AG08395 (cell line): ENCODE measurements at regions not wholly inside any gene's neighbourhood (a gene's known extent, or its start where the extent isn't known, plus 50 kb on each side); places are given as distances from the start of the nearest gene placed in this dataset.

Source experiments
- DNase-seq: peaks from one replicate; pipeline ENCODE4 v3.0.0; 2012; ENCODE audit warnings: mixed read lengths, low spot score

DNA sequence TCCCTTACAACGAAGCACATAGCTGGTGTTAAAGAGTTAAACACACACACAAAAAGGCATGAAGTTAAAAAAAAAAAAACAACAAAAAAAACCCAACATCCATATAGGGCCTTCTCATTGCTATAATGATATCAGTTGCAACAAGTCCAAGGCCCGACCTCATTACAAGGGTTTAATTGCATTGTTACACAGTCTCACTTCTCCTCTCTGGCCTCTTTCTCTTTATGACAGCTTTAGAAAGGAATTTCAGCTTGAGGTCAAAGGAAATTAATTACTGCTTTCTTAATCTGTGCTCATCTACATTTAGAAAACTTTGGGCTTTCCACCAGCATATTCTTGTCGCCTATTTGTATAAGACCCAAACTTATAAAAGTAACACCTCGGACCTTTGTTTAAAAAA lies 342.1 kb downstream of the NR2F2 start:
- DNase-seq, result no peak

DNA sequence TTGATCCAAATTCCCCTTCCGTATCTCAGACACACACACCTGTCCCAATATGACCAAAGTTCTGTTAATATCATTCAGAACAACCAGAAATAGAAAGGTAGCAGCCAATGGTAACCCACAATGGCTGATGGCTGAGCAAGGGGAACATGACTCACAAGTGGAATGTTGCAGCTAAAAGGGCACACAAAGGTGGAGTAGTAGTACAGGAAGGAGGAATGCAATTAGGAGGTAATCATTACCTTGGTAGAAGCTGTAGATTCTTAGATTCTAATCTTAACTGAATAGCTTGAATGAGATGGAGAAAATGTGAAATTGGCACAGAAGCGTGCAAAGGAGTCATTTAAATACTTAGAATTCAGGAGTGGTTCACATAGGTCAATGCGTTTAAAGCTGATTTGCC lies 347.9 kb downstream of the NR2F2 start:
- no peak for DNase-seq

DNA sequence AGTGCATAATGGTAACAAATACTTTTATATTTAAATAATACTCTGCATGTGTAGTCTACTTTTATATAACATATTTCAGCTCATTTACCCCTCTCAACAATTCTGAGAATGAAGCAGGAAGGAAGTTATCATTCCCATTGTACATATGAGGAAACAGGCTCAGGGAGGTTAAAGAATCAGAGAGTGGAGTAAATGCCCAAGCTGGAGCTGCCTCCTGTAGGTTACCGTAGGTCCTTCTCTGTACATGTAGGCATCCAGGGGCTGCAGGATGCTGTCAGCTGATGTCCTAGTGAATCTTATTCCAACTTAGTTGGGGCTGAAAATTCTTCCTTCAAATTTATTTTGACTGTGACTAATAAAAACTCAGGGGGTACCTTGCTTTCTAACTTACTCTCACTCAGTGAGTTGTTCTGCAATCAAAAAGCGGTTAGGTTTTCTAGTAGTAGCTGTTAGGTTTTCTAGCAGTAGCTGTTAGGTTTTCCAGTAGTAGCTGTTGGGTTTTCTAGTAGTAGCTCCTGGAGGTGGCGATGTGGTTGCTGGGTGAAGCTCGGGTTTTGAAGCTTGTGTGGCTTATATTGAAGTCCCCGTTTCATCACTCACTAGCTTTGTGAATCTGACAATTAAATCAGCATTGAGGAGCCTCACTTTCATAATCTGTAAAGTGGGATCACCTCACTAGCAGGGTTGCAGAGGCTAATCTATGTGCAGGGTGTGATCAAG lies 357.0 kb downstream of the NR2F2 start:
- DNase-seq, result no peak

DNA sequence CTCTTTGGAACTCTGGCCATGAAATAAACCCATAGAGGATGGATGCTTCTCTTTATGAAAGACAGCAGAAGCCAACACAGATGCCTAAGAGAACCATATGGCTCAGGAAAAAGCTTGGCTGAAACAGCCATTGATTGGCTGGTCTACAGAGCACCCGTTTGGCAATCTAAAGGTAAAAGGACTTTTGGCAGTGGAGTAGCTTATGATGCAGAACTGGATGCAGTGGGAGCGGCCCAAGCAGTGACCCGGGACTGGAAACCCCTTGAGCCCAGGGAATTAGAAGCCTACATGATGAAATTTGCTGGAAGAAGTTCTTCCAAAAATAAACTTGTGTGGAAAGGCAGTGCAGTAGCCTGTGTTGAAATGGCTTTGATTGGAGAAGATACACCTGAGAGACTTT lies 360.2 kb downstream of the NR2F2 start:
- DNase-seq, result no peak

DNA sequence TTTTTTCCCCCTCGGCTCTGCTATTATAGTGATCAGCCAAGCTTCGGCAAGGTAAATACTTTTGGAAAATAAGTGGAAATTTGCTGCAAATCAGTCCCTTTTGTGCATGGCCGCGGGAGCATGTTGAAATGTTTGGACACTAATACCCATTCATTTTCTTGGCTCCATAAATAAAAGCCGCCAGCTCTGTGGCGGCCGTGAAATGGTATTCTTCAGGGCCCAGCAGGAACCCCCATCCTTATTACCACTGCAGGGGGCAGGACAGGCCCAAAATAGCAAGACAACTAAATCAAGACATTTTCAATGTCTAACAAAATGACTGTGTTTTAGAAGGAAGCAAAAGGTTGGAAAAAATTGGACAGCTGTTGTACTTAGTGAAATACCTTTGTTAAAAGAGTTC lies 362.3 kb downstream of the NR2F2 start:
- DNase-seq, result no peak

DNA sequence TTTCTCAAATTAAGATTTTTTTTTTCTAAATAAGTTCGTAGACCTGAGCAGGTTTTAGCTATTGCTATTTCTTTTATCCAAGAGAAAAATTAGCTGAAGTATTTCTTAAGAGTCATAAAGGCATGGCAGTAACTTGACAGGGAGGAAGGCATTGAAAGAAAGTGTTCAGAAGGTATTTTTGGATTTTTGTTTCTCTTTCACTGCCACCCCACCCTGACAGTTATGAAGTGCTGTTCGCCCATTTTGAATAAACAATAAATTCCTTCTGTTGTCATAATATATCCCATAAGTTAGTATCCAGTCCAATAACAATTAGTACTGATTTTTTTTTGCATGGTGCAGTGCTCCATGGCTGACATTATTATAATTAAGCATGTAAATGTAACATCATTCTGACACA lies 363.0 kb downstream of the NR2F2 start:
- DNase-seq, result no peak

DNA sequence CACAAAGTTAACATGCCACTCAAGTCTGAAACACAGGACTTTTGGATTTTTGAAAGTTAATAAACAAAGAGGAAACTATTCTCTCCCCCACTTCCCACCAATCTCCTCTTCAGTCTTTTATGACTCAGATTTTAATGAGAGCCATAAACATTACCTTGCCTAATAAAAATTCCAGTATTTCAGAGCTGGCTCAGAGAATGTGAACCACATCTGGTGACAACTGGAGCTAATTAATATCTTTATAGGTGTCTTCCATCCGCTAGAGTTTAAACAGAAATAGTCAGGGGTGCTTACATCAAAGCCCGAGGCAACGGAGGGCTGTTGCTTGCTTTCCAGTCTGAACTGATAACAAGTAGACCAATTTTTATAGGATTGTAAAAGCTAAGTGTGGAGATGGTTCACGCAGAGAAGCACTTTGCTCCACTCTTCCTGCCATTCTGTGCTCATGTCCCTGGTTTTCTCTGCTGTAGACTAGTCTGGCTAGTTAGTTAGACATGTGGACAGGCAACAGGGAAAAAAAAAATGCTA lies 363.6 kb downstream of the NR2F2 start:
- no peak for DNase-seq

DNA sequence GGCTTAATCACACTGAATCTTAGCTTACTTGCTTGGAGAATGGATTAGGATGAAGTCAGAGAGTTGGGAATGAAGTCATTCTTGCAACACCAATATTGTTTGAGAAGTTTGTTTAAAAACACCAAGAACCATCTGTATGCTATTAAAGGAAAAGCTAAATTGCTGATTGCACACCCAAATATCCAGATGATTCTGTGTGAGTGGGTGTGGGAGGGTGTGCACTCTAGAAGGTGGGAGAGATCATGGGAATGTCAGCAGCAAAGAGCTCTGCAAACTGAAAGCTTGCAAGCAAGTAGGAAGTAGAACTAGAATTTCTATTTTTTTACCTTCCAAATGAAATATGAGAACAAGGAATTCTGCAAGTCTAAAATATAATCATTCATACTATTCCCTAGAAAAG lies 364.9 kb downstream of the NR2F2 start:
- no peak for DNase-seq

DNA sequence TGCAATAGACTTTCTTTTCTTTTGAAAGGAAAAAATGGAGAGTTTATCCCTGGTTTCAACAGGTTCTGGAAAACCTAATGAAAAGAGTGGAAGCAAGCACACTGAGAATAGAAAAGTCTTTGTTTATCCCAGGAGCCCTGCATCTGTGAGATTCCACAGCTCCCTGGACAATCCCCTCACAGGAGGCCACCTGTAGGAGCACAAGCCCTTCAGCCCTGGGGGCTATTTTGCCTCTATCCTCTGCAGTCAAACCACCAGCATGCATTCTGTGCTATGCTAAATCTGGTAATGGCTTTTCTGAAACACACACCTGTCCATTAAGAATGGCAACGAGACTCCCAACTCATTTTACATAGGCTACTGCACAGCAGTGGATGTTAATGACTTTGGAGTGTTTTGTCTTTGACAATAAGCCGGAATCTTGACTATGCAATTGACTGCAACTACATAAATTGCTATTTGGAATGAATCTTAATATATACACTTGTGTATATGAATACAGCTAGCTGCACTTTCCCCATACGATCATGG lies 369.4 kb downstream of the NR2F2 start:
- DNase-seq, result no peak

DNA sequence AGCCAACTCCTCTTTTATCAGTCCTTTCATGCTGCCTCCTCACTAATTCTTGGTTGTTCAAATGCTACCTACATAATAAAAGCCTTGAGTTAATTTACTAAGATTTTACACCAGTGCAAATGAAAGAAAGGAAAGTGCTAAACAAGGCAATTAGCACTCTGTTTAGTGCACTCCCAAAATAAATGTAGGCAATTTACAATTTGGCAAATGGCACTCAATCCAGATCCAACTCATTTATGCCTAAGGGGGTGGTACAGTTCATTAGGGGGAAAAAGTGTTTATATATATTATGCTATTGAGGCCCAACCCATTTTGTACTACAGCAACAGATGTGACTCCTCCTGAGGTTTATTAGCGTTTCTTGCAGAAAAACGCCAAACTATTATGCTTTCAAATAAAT lies 370.1 kb downstream of the NR2F2 start:
- DNase-seq, result no peak

DNA sequence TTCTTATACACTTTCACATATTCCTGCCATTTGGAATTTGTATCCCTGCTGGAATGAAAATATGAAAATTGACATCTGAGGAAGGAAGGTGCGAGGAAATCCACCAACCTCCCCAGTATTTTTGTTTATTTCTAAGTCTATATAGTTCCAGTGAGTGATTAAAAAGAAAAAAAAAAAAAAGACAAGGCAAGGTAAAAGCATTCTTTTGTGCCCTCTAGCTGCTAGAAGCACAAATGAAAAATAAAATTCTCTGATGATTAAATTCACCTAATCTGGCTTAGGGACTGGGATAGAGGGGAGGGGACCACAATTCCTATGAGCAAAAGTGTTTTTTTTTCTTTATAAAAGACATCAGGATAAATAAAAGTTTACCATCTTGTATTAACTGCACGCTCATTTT lies 370.9 kb downstream of the NR2F2 start:
- no peak for DNase-seq

DNA sequence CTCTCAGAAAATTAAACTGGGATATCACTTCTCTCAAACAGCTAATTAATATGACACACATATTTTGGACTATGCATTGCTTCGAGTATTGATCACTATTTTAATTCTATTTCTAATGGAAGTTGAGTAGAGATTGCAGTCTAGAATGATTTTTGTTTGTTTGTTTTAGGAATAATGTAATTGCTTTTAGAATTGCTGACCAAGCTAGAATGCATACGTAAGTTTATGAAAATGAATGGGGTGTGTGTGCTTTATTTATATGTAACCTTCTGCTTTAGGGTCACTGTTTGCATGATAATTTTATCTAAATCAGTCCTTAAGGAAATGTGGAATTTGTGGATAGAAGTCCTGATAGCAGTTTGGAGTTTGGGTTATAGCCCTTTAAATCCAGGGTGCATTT lies 371.4 kb downstream of the NR2F2 start:
- no peak for DNase-seq

DNA sequence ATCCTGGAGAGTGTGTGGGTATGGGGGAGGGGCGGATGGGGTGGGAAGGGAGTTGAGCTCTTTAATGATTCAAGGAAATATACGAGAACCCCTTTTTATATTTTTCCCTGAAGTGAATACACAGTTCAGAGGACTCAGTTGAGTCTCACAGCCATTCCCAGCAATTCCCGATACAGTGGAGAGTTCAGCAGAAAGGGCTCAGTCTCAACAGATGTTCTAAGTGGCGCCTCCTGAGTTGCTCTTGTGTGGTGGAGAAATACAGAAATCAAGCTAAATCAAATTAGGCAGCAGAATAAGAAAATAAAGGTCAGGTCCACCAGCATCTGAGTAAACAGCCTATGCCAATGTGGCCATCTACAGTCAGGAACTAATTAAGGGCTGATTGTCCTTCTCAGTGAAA lies 372.1 kb downstream of the NR2F2 start:
- DNase-seq, result no peak

DNA sequence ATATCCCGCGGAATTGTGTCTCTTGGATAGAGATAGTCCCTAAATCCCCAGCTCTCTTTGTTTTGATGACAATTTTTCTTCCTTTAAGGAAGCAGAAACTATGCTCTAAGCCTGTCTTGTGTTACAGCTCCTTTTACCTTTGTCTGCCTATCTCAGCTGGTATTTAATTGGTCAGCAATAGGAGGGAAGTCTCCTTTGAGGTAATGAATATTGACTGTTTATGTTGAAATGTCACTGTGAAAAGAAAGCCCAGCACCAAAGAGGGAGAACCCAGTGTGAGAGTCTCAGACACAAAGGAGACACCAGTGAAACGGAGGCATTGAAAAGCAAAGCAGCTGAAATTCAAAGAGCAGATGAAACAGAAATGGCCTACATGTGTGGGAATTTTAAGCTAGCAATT lies 372.6 kb downstream of the NR2F2 start:
- no peak for DNase-seq

DNA sequence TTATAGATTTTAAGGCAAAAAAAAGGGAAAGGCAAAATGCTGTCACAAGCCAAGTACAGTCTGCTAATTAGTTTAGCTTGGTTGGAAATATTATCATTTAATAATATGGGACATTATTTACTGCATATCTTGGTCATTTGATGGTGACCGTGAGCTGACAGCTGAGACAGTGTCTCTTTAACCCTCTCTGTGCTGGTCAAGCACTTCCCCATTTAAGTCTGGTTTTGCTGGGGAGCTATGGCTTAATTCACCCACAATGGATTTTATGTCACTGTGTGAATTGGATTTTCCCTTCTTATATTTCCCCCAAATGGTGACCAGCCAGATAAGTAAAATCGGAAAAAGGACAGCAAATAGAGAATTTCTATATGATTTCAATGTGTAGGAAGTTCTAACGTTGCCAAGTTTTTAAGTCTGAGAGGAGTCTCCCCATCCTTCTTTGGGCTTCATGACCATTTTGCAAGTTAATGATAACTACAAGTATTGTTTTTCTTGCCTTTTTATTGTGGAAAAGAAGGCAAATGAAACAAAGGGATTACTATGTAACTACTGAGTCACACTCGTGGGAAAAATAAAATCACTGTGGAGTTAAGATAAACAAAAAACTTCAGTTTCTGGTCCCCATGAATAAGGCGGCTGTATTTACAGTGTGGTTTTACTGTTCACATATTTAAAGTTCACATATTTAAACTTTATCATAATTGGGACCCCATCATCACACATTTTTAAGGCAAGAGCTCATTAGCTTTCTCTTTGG lies 373.5 kb downstream of the NR2F2 start:
- DNase-seq, result no peak

DNA sequence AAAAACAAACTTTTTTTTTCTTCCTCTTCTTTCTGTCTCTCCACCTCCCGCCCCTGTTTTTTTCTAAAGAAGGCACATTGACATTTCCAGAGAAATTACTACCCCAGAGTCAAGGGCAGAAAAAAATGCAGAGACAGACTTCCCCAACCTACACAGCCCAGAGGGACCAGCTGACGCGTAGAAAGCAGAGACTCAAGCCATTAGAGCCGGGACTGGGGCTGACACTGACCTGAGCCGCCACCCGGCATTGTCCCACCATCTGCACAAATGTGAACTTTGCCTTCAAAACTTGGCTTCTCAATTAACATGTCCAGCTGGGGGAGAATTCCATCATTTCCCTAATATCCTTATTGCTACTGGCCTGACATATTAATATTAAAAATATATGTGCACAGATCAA lies 385.6 kb downstream of the NR2F2 start:
- DNase-seq, result no peak

DNA sequence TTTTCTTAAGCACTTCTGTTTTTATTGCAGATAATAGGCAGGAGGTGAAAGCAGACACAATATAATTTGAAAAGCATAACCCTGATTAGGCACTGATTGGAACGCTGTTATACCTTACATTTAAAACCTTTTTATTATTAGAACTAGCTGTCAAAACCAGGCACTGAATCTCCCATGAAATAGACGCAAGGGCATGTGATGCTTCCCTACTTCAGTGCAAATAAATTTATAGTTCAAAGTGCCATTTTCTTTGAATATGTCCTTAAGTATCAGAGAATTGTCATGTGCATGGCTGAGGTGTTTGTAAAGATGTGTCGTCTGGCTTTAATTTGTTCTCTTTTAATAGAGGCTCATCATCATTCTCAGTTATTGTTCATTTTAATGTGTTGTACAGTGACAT lies 386.0 kb downstream of the NR2F2 start:
- DNase-seq, result no peak

DNA sequence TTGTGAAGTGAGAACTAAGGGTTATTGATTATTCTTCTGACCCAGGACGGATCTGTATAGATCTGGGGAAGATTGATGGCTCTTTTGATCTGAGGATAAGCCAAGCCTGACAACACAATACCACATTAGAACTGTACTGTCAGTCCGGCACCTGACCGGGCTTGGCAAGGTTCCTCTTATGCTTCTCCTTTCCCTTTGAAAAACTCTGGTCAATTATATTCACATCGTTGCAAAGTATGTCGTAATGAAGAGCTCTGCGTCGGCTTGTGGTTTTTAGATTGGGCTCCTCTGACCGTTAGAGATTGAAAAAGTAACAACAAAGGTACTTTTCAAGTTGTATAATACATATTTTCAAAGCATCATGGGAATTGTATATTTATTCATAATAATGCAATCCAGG lies 389.8 kb downstream of the NR2F2 start:
- DNase-seq, result no peak

DNA sequence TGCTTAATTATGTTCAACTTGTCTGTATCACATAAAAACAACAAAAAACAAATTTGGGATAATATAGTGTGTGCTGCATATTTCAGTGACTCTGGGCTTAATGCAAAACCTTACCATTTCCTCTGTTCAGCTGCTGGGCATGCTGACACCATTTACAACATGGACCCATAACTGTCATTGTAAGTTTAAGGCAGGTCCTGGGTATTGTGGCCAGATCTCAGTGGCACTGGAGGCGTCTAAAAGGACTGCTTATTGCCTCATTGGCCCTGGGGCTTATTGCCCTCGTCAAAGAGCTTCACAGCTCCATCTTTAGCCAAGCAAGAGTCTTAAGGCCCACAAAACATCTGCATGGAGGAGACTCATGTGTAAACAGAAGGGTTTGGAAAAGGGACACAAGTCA lies 390.2 kb downstream of the NR2F2 start:
- no peak for DNase-seq

DNA sequence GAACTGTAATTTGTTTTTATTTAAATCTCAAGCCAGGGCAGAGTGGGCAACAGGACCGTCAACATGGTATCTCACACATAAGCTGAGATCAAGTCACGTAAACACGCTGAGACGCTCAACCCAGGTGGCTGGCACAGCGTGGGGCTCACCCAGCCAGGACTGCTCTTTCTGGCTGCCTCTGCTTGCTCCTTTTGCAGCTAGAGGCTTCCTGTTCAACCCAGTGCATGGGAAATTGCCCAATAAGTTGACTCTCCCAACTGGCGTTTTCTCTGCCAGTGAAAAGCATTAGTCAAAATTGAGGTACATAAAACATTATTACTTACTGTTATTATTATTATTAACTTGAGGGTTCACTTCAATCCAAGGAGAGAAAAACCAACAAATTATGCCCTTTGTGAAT lies 398.1 kb downstream of the NR2F2 start:
- DNase-seq, result no peak

DNA sequence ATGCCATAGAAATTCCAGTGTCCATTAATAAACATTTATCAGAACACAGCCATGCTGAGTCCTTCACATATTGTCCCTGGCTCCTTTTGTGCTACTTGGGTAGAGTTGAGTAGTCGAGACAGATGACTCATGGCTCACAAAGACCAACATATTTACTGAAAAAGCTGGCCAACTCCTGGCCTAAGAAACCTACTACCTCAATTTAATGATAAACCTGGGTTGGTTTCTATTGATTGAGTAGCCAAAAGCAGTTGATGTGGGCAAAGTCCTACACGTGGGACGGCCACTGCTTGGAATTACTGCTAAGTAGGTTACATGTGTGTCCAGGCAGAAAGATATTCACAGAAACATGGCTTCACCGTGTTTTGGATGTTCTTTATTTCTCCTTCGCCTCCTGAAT lies 402.2 kb downstream of the NR2F2 start:
- no peak for DNase-seq

DNA sequence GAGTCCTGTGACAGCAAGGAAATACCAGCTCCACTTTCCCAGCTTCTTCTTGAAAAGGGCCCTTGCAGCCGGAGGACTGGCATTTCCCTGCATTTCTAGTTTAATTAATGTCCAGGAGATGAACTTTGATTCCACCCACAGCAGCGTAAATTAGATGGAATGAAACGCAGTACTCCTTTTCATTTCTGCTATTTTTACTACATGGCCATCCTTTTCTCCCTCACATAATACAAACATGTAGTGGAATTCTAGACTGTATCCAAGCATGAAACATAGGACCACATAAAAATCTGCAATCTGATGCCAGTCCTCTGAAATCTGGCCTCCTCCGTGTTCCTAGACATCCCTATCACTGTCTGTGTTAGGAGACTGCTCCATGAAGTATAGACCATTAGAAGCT lies 403.2 kb downstream of the NR2F2 start:
- no peak for DNase-seq

DNA sequence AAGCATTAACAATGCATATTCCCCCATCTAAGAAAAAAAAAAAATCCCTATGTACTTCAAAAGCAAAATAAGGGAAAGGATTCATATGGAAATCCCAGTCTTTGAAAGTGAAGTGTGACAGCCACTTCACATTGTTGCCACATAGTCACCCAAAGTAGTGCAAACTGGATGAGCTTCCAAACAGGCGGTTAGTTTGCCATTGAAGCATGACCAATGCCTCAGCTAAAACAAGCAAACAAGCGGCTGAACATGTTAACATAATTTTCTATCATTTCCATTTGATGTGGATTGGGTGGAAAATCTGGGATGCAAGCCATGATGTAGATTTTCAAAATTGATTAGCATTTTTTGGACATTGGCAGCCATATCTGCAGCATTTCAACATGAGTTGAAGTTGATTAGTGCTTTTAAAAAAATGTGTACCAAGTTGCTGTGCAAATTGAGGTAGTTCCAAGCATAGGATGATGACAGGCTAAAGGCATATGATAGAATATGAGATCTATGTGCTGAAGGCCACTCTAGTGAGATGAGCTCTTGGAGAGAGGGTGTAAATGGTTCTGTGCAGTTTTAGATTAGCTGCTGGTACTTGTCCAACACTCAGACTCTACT lies 405.2 kb downstream of the NR2F2 start:
- no peak for DNase-seq
